Liver (tissue), 8 donors: ENCODE measurements at regions not wholly inside any gene's neighbourhood (a gene's known extent, or its start where the extent isn't known, plus 50 kb on each side); places are given as distances from the start of the nearest gene placed in this dataset.

Experiments
- DNase-seq: peaks from one replicate; pipeline ENCODE4 v3.0.0-alpha.2; 2017; ENCODE audit warnings: low spot score
- H3K27ac ChIP-seq, 2 donors: one replicate each; pipeline ENCODE4 v1.7.0; 2013; ENCODE audit warnings: inconsistent platforms in 2 of 2, low read length in 2 of 2, control low read depth in 1 of 2, low read depth in 1 of 2, mild to moderate bottlenecking in 1 of 2
- H3K27me3 ChIP-seq, 4 donors: one replicate each; pipeline versions ENCODE4 v1.6.1 to v1.7.0; 2013; ENCODE audit warnings: low read length in 3 of 4, inconsistent platforms in 1 of 4, mild to moderate bottlenecking in 1 of 4, moderate library complexity in 1 of 4; ENCODE audit not compliant: control insufficient read depth in 4 of 4, insufficient read depth in 4 of 4
- H3K36me3 ChIP-seq, 4 donors: one replicate each; pipeline versions ENCODE4 v1.6.1 to v1.7.0; 2013; ENCODE audit warnings: low read length in 3 of 4, mild to moderate bottlenecking in 3 of 4, low read depth in 1 of 4, moderate library complexity in 1 of 4; ENCODE audit not compliant: control insufficient read depth in 4 of 4, insufficient read depth in 3 of 4
- H3K4me1 ChIP-seq, 4 donors: one replicate each; pipeline versions ENCODE4 v1.6.1 to v1.7.0; 2013; ENCODE audit warnings: low read length in 3 of 4, mild to moderate bottlenecking in 3 of 4, moderate library complexity in 1 of 4; ENCODE audit not compliant: control insufficient read depth in 4 of 4, insufficient read depth in 4 of 4
- H3K4me3 ChIP-seq, 3 donors: one replicate each; pipeline versions ENCODE4 v1.6.1 to v1.7.0; 2013; ENCODE audit warnings: low read length in 3 of 3, control low read depth in 1 of 3, low read depth in 1 of 3, mild to moderate bottlenecking in 1 of 3
- H3K9ac ChIP-seq, 2 donors: one replicate each; pipeline ENCODE4 v1.7.0; 2013; ENCODE audit warnings: low read length in 2 of 2, mild to moderate bottlenecking in 2 of 2, moderate library complexity in 2 of 2, control low read depth in 1 of 2, low read depth in 1 of 2
- H3K9me3 ChIP-seq, 4 donors: one replicate each; pipeline versions ENCODE4 v1.6.1 to v1.7.0; 2013; ENCODE audit warnings: low read length in 3 of 4; ENCODE audit not compliant: control insufficient read depth in 4 of 4
- ATF3 ChIP-seq: IDR thresholded peaks from 2 replicates; pipeline ENCODE4 v1.6.1; 2016; ENCODE audit warnings: antibody characterized with exemption
- CTCF ChIP-seq: fragments of 150-350 bp; IDR thresholded peaks from 2 replicates; pipeline ENCODE4 v1.5.1; 2017; ENCODE audit warnings: improper control_type of control experiment, low read depth, low read length; ENCODE audit not compliant: missing input control
- EGR1 ChIP-seq, 2 donors: IDR thresholded peaks; 2 replicates each; pipeline ENCODE4 v1.6.1; 2016 to 2018; ENCODE audit warnings: antibody characterized with exemption in 2 of 2, low read depth in 2 of 2
- FOXA1 ChIP-seq: IDR thresholded peaks from 2 replicates; pipeline ENCODE4 v1.6.1; 2016; ENCODE audit warnings: antibody characterized with exemption
- FOXA2 ChIP-seq: IDR thresholded peaks from 2 replicates; pipeline ENCODE4 v1.6.1; 2016; ENCODE audit warnings: antibody characterized with exemption
- GABPA ChIP-seq, 2 donors: IDR thresholded peaks in 1 of 2; conservative IDR thresholded peaks in 1 of 2; 2 replicates each; pipeline ENCODE4 v1.6.1; 2016; ENCODE audit warnings: antibody characterized with exemption in 2 of 2, mild to moderate bottlenecking in 1 of 2, moderate library complexity in 1 of 2
- HNF4A ChIP-seq, 2 donors: conservative IDR thresholded peaks; 2 replicates each; pipeline ENCODE4 v1.6.1; 2016; ENCODE audit warnings: antibody characterized with exemption in 2 of 2, mild to moderate bottlenecking in 2 of 2
- JUND ChIP-seq, 2 donors: IDR thresholded peaks; 2 replicates each; pipeline ENCODE4 v1.6.1; 2016; ENCODE audit warnings: antibody characterized with exemption in 2 of 2
- MAX ChIP-seq: IDR thresholded peaks from 2 replicates; pipeline ENCODE4 v1.6.1; 2016; ENCODE audit warnings: antibody characterized with exemption
- NR2F2 ChIP-seq: IDR thresholded peaks from 2 replicates; pipeline ENCODE4 v1.6.1; 2016; ENCODE audit warnings: antibody characterized with exemption
- RAD21 ChIP-seq, 2 donors: IDR thresholded peaks; 2 replicates each; pipeline ENCODE4 v1.6.1; 2016; ENCODE audit warnings: antibody characterized with exemption in 2 of 2, mild to moderate bottlenecking in 2 of 2
- REST ChIP-seq: IDR thresholded peaks from 2 replicates; pipeline ENCODE4 v1.6.1; 2016; ENCODE audit warnings: antibody characterized with exemption, mild to moderate bottlenecking
- RXRA ChIP-seq, 2 donors: IDR thresholded peaks; 2 replicates each; pipeline ENCODE4 v1.6.1; 2017 to 2018; ENCODE audit warnings: antibody characterized with exemption in 2 of 2, mild to moderate bottlenecking in 1 of 2
- SP1 ChIP-seq: IDR thresholded peaks from 2 replicates; pipeline ENCODE4 v1.6.1; 2018; ENCODE audit warnings: antibody characterized with exemption, mild to moderate bottlenecking
- TAF1 ChIP-seq: conservative IDR thresholded peaks from 2 replicates; pipeline ENCODE4 v1.6.1; 2016; ENCODE audit warnings: antibody characterized with exemption, mild to moderate bottlenecking
- YY1 ChIP-seq: IDR thresholded peaks from 2 replicates; pipeline ENCODE4 v1.6.1; 2016; ENCODE audit warnings: antibody characterized with exemption, mild to moderate bottlenecking
- ZBTB33 ChIP-seq: IDR thresholded peaks from 2 replicates; pipeline ENCODE4 v1.6.1; 2016; ENCODE audit warnings: antibody characterized with exemption
- WGBS: extraction: QIAGEN DNeasy Blood & Tissue Kit; methylation state at CpG from one replicate; pipeline ENCODE4 v1.1.7; 2013; 5-methylcytosine and 5-hydroxymethylcytosine counted together
- donor health status: healthy.
- donor health status: healthy.
- donor health status: healthy.
- donor health status: healthy.
- donor health status: healthy.

- H3K9ac ChIP-seq = no peak overlapping the region
- no peak overlapping the region for H3K4me3 ChIP-seq
- DNase-seq = no peak
- H3K27ac ChIP-seq = no peak overlapping the region
- H3K9me3 ChIP-seq = no peaks in the 10 kb centered on the region
- H3K27me3 ChIP-seq = no peaks in the 10 kb centered on the region
- H3K4me1 ChIP-seq = no peaks in the 10 kb centered on the region
- H3K36me3 ChIP-seq = no peaks in the 10 kb centered on the region
- TF ChIP-seq NR2F2 (no peak), SP1 (no peak), GABPA (IDR thresholded peaks at IDR 0.05 in 1 of 2, conservative IDR thresholded peaks at IDR 0.05 in 1 of 2) (no peak), YY1 (no peak), ATF3 (no peak), EGR1 (IDR thresholded peaks at IDR 0.05; ENCODE audit: low read depth in 2 of 2) (no peak), ZBTB33 (no peak), JUND (IDR thresholded peaks at IDR 0.05) (no peak), REST (no peak), CTCF (no peak), FOXA1 (no peak), MAX (no peak), TAF1 (no peak)
Observed at GRCh38 chr2:181782660-181783059, 102.3 kb upstream of the NEUROD1 start.

- Histone ChIP-seq H3K4me1 (peaks cover 0 to 2% (median 0%) of the 10 kb centered on the region in 4 donors), H3K9ac (no peak overlapping the region), H3K4me3 (no peak overlapping the region), H3K36me3 (no peaks in the 10 kb centered on the region), H3K27ac (no peak overlapping the region), H3K9me3 (no peaks in the 10 kb centered on the region), H3K27me3 (no peaks in the 10 kb centered on the region)
- DNase-seq = no peak
- 74% methylated on average over 3 of the region's 3 CpGs for WGBS
- TF ChIP-seq FOXA2 = no peak
- TF ChIP-seq RAD21 (IDR thresholded peaks at IDR 0.05) = no peak
- TF ChIP-seq NR2F2 = no peak
- no peak for TF ChIP-seq ZBTB33
- TF ChIP-seq HNF4A (conservative IDR thresholded peaks at IDR 0.05) = no peak
- TF ChIP-seq YY1 = no peak
- TF ChIP-seq EGR1 (IDR thresholded peaks at IDR 0.05; ENCODE audit: low read depth in 2 of 2) = no peak
- no peak for TF ChIP-seq RXRA (IDR thresholded peaks at IDR 0.05)
Observed at GRCh38 chr2:181784556-181784955, 104.2 kb upstream of the NEUROD1 start.
